ENCODE measurements at regions not wholly inside any gene's neighbourhood (a gene's known extent, or its start where the extent isn't known, plus 50 kb on each side); places are given as distances from the start of the nearest gene placed in this dataset.
"Not testable (repeated sequence)": the region's sequence is repeated elsewhere in the genome, so short reads cannot be mapped to it uniquely, and the experiment has no call there.

- DNase-seq, result peak; percentile 16 to 44 (median 36)
These were observed 53.3 kb downstream of the FOXD4L1 start for GRCh38 chr2:113551637-113552318.

DNA sequence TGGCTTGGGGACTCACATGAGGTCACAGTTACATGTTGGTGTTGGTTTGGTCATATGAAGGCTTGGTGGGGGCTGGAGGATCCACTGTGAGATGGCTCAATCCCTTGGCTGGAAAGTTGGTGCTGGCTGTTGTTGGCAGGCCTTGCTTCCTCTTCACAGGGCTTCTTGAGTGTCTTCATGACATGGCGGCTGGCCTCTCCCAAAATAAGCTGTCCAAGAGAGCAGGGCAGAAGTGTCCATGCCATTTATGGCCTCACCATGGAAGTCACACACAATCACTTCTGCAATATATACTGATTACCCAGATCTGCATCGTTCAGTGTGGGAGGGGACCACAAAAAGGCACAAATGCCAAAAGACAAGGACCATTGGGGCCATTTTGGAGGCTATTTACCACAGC is 61.4 kb downstream of the FOXD4L1 start:
- not testable (repeated sequence) for DNase-seq

DNA sequence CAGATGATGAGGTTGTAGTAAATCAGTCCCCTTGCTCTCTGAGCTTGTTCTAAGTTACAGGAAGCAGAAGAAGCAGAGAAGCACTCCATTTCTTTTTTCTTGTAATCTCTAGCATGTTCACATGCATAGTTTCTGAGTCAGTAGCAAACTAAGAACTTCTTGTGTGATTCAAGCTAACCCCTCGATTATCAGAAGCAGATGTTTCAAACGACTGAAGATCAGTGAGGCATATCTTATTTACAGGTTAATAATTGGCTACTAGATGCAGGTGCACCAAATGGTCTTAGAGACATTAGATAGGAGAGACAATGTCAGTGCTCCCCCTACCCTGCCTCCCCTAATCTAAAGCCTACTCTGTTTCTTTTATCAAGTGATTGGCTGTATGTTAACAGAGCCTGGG is 64.2 kb downstream of the FOXD4L1 start:
- not testable (repeated sequence) for DNase-seq

DNA sequence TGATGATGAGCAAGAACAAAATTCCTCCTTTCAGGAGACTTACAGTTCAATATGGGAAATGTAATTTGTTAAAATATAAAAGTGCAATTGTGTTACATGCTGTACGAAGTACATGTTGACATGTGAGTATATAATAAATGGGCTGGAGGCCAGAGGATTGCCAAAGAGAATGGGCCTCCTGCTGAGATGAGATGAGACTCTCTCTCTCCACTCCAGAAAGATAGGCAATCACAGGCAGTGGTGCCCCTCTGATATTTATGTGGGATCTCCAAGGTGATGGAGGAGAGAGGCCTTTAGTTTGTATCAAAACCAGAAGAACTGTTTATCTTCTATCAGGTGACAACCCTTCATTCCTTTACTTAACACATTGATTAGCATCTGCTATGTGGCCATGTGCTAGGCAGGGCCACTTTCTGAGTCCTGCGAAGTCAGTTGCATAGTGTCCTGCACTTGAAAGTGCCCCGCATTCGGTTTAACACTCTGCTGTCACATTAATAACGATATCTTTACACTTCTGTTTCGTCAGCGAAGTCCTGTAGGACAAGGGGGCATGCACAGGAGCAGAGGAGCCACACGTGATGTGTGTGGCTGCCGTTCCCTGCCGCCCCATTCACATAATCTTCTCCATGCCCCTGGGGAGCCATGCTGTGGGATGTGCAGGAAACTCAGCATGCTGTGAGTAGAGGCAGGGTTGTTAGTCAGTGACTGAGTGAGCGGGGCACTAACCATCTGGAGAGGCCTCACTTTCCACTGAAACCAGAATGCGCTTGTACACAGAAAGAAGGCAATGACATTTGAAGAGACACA is 60.2 kb upstream of the RABL2A start:
- DNase-seq, result not testable (repeated sequence)

- DNase-seq, result peak in 3 of 4 experiments; percentile 1 to 41 (median 6)
These were observed 59.6 kb upstream of the RABL2A start for GRCh38 chr2:113567481-113567849.

GRCh38 chr2:113568231-113568630 is 58.8 kb upstream of the RABL2A start:
- peak in 1 of 4 experiments; percentile 1 for DNase-seq

DNA sequence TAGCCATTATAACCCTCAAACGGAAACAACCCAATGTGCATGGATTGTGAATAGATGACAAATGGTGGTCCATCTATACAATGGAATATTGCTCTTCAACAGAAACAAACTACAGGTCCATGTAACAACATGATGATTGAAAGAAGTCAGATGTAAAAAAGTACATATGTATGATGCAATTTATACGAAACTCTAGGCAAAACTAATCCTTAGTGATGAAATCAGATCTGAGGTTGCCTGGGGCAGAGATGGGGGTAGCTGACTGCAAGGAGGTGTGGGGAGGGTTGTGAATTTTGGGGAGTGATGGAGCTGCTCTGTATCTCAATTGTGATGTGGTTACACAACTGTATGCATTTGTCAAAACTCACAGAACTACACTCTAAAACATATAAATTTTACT is 57.0 kb upstream of the RABL2A start:
- not testable (repeated sequence) for DNase-seq

- not testable (repeated sequence) for DNase-seq
These were observed 56.5 kb upstream of the RABL2A start for GRCh38 chr2:113570509-113571009.

- peak in 3 of 4 experiments; percentile 8 to 17 (median 12) for DNase-seq
These were observed 55.5 kb upstream of the RABL2A start for GRCh38 chr2:113571482-113572068.

DNA sequence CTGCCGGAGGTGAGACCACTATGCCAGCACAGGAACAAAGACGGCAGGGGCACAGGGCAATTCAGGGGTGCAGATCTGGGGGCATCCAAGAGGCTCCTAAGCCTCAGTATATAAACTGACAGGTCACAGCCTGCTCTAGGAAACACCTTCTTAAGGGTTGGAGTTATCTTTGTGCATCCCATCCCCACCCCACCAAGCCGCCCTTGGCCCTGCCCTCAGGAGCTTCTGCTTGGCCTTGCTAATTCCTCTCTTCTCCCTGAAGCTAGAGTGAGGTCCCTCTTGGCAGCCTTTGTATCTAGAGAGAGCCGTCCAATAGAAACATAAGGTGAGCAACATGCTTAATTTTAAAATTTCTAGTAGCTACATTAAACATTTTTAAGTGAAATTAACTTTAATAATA is 51.3 kb upstream of the RABL2A start:
- not testable (repeated sequence) for DNase-seq

DNA sequence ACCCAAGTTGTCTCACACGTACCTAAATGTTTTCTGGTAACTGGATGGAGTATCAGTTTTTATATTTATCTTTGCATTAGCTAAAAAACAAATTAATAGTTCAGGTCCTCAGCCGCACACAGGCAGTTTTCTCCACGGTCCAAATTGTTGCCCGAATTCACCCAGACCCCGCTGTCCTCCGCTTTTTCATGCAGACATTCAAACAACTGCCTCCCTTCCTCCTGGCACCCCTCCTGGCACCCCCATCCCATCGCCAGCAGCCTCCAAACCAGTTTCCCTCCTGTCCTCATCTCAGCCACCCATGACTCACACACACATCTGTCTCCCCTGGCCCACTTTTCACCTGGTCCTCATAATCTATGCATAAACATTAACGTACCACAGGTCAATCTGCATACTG is 50.7 kb upstream of the RABL2A start:
- not testable (repeated sequence) for DNase-seq
